ACC112 (cell line): ENCODE measurements at regions not wholly inside any gene's neighbourhood (a gene's known extent, or its start where the extent isn't known, plus 50 kb on each side); places are given as distances from the start of the nearest gene placed in this dataset.

Experiments
- H2AFZ ChIP-seq: fragments of 200-600 bp; sonication (generic); one replicate; pipeline ENCODE4 v1.6.0; 2017; ENCODE audit warnings: antibody characterized with exemption, low read length; ENCODE audit not compliant: unreplicated experiment
- H3K27ac ChIP-seq: fragments of 200-600 bp; sonication (generic); 2 replicates; pipeline ENCODE4 v1.5.1; 2014; ENCODE audit warnings: low read depth, mild to moderate bottlenecking, antibody characterized with exemption, low read length, moderate library complexity
- H3K27me3 ChIP-seq: fragments of 200-600 bp; sonication (generic); 2 replicates; pipeline ENCODE4 v1.6.1; 2014; ENCODE audit warnings: mild to moderate bottlenecking, antibody characterized with exemption, low read length, moderate library complexity, mixed read lengths; ENCODE audit not compliant: insufficient read depth
- H3K36me3 ChIP-seq: fragments of 200-600 bp; sonication (generic); 2 replicates; pipeline ENCODE4 v1.6.1; 2016; ENCODE audit warnings: mild to moderate bottlenecking, antibody characterized with exemption, low read length, moderate library complexity, mixed read lengths; ENCODE audit not compliant: insufficient read depth
- H3K4me1 ChIP-seq: fragments of 200-600 bp; sonication (generic); one replicate; pipeline ENCODE4 v1.6.1; 2016; ENCODE audit warnings: low read length, mixed read lengths; ENCODE audit not compliant: insufficient read depth, unreplicated experiment, control insufficient read depth
- H3K4me3 ChIP-seq: fragments of 200-600 bp; sonication (generic); 2 replicates; pipeline ENCODE4 v1.5.1; 2014; ENCODE audit warnings: mild to moderate bottlenecking, low read depth, low read length
- H3K79me2 ChIP-seq: fragments of 200-600 bp; sonication (generic); one replicate; pipeline ENCODE4 v1.6.0; 2016; ENCODE audit warnings: low read length; ENCODE audit not compliant: control insufficient read depth, unreplicated experiment, insufficient read depth

DNA sequence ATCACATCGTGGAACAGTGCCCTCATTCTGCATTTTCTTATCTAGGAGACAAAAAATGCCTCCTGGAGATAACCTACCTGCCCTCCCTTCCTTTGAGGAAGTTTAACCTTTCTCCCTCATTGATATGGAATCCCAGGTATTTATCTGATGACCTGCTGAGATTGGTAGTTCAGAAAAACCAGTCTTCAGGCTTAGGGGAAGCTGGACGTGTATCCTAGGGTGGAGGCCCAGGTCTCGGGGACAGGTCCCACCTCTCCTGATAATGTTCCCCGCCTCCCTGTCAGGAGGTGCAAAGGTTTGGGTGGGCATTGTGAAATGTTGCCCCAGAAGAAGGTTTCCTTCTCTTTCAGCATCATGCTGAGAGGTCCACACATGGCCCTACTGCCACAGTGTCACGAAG is 186.9 kb upstream of the NAV2 start:
- Histone ChIP-seq H3K27ac (no peak overlapping the region), H3K27me3 (no peaks in the 10 kb centered on the region), H3K4me1 (no peaks in the 10 kb centered on the region), H3K4me3 (no peak overlapping the region), H3K79me2 (peaks cover 59% of the 10 kb centered on the region), H2AFZ (no peak overlapping the region), H3K36me3 (no peaks in the 10 kb centered on the region)

DNA sequence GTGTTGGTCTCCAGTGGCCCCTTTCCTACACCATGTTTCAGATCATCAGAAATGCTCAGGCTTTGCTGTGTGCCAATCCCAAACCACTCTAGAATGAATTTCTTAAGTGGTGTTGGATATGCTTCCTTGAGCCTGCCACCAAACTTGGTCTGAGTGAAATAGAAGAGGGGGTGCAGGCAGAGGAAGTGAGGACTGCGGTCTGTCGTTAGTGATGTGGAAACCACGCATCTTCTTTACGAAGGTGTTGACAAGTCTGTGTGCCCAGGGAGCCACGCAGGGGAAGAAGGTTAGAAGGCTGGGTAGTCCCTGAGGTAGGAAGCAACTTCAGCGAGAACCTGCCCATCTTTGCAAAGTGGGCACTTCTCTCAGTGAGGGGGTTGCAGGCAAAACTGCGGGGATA is 187.4 kb upstream of the NAV2 start:
- H3K4me3 ChIP-seq = no peak overlapping the region
- no peaks in the 10 kb centered on the region for H3K4me1 ChIP-seq
- H3K36me3 ChIP-seq = no peaks in the 10 kb centered on the region
- H3K79me2 ChIP-seq = peaks cover 56% of the 10 kb centered on the region
- H3K27me3 ChIP-seq = no peaks in the 10 kb centered on the region
- no peak overlapping the region for H2AFZ ChIP-seq
- H3K27ac ChIP-seq = no peak overlapping the region

DNA sequence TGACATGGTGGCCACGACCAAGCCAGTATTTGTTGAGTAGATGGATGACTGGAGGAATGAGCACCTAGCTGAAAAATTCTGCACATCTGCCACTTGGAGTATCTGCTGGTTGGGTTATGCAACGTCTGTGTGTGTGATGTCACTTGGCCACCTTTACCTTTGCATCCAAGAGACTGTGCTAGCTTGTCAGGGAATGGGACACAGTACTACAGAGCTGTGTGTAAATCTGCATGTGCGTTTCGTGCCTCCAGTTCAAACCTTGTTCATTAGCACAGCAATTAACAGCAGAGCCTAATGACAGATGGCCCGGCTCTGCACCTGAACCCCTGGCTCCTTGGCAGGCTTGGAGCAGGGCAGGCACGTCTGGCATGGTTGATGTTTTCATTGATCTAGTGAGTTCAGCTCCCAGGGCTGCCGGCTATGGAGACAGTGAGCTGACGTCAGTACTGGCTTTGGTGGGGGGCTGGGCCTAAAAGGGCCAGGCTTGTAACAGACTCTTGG is 188.4 kb upstream of the NAV2 start:
- Histone ChIP-seq H3K27me3 (no peaks in the 10 kb centered on the region), H3K79me2 (peaks cover 55% of the 10 kb centered on the region), H3K4me1 (no peaks in the 10 kb centered on the region), H3K36me3 (no peaks in the 10 kb centered on the region), H3K27ac (no peak overlapping the region), H3K4me3 (no peak overlapping the region), H2AFZ (no peak overlapping the region)

DNA sequence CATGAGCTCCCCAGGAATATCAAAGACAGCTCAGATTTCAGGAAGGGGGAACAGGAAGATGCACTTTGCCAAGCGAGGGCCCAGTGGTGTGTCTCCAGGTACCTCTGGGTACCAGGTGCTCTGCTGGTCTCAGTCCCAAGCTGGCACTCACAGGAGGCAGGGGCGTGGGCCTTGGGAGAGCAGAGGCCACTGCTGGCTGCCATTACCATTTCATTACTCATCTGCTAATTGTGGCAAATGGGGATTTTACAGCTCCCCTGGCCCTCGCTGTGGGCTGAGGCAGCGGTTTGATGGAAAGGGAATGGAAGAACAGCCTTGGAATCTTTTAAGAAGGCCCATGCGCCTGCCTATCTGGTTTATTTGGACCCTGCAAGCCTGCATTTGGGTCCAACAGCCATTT is 192.0 kb upstream of the NAV2 start:
- no peaks in the 10 kb centered on the region for H3K27me3 ChIP-seq
- H2AFZ ChIP-seq = no peak overlapping the region
- H3K79me2 ChIP-seq = peaks cover 45% of the 10 kb centered on the region
- peaks cover 5% of the 10 kb centered on the region for H3K4me1 ChIP-seq
- no peak overlapping the region for H3K4me3 ChIP-seq
- no peaks in the 10 kb centered on the region for H3K36me3 ChIP-seq
- no peak overlapping the region for H3K27ac ChIP-seq

DNA sequence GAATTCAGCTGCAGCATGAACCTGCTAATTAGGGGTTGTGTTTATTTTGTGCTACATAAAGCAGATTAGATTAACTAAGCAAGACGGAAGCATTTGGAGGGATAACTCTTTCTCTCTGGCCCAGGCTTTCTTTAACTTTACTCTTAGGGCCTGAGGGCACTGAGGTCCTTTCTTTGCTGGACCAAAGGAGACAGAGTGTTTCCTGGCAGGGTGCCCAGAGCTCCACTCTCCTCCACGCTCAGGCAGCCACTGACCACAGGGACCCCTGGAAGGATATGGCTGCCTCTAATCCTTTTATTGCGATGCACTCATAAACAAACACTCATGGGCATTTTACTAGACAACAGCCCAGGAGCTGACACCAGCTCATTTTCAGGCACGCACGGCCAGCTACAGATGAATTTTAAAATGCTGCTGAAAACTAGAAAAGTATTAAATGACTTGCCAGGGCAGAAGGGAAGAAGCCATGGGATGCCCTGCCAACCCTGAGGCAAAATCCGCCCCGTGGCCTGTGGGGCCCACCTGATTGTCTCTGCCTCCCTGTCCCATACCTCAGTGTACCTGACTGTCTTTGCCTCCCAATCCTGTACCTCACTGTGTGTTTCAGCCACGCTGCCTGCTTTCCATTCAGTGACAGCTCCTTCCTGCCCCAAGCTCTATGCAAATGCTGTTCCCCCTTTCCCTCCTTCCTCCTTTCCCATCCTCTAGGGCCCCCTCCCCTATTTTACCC is 192.6 kb upstream of the NAV2 start:
- Histone ChIP-seq H3K79me2 (peaks cover 43% of the 10 kb centered on the region), H2AFZ (no peak overlapping the region), H3K36me3 (no peaks in the 10 kb centered on the region), H3K27me3 (no peaks in the 10 kb centered on the region), H3K27ac (no peak overlapping the region), H3K4me1 (peaks cover 5% of the 10 kb centered on the region), H3K4me3 (no peak overlapping the region)

DNA sequence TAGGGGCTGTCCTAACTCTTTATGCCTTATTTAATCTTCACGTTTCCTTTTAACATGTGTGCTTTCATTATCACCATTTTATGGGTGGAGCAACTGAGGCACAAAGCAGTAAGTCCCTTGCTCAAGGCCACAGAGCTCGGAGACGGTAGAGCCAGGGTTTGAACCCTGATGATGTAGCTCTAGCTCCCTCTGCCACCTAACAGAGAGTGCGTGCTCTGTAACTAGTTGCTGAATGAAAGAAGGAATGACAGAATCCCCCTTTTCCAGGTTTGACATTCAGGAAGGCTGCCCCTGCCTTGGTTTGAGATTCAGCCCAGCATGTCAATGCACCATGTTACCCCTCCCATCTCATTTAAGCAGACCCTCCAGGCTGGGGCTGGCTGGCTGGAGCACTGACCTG is 193.3 kb upstream of the NAV2 start:
- H3K27ac ChIP-seq = no peak overlapping the region
- peaks cover 43% of the 10 kb centered on the region for H3K79me2 ChIP-seq
- H3K36me3 ChIP-seq = no peaks in the 10 kb centered on the region
- no peaks in the 10 kb centered on the region for H3K27me3 ChIP-seq
- no peak overlapping the region for H3K4me3 ChIP-seq
- no peak overlapping the region for H2AFZ ChIP-seq
- peaks cover 5% of the 10 kb centered on the region for H3K4me1 ChIP-seq

DNA sequence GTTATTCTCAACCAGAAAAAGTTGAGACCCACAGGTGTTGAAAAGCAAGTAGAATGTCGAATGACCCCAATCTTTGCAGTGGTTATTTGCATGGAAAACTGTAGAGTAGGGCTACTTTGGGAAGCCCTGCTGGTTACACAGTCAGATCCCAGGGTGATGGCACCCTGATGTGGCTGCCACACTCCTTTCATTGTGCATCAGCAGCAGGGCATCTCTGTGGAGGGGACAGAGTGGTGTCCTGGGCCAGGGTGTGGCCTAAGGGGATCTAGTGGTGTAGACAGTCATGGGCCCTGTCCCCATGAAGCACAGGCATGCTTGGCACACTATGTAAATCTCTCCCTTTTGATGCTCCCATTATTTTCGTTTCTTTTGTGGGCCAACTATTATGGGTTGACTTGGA is 199.4 kb upstream of the NAV2 start:
- H3K36me3 ChIP-seq = no peaks in the 10 kb centered on the region
- no peak overlapping the region for H3K27ac ChIP-seq
- peaks cover 41% of the 10 kb centered on the region for H3K79me2 ChIP-seq
- H3K4me1 ChIP-seq = peaks cover 56% of the 10 kb centered on the region
- no peak overlapping the region for H3K4me3 ChIP-seq
- no peaks in the 10 kb centered on the region for H3K27me3 ChIP-seq
- H2AFZ ChIP-seq = no peak overlapping the region

DNA sequence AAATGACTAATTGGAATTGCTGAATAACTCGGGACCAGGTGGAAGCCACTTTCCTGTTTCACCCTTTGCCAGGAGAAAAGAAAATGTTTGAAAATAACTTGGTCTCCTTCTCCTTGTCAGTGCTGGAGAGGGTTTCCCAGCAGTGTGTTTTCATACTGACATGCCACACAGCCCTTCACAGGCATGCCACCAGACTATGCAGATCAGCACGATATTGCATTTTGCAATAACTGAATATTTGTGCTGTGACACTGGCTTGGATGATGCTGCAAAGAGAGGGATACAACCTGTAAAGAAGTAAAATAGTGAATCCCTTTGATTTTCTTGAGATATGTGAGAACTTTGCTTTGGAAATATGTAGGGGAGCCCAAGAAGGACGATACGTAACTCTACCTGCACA is 200.0 kb upstream of the NAV2 start:
- H3K27me3 ChIP-seq = no peaks in the 10 kb centered on the region
- H3K4me1 ChIP-seq = peaks cover 62% of the 10 kb centered on the region
- no peak overlapping the region; the same call in 1 of the 2 replicates for H3K27ac ChIP-seq
- H3K79me2 ChIP-seq = peaks cover 45% of the 10 kb centered on the region
- H3K4me3 ChIP-seq = no peak overlapping the region
- no peak overlapping the region for H2AFZ ChIP-seq
- no peaks in the 10 kb centered on the region for H3K36me3 ChIP-seq

DNA sequence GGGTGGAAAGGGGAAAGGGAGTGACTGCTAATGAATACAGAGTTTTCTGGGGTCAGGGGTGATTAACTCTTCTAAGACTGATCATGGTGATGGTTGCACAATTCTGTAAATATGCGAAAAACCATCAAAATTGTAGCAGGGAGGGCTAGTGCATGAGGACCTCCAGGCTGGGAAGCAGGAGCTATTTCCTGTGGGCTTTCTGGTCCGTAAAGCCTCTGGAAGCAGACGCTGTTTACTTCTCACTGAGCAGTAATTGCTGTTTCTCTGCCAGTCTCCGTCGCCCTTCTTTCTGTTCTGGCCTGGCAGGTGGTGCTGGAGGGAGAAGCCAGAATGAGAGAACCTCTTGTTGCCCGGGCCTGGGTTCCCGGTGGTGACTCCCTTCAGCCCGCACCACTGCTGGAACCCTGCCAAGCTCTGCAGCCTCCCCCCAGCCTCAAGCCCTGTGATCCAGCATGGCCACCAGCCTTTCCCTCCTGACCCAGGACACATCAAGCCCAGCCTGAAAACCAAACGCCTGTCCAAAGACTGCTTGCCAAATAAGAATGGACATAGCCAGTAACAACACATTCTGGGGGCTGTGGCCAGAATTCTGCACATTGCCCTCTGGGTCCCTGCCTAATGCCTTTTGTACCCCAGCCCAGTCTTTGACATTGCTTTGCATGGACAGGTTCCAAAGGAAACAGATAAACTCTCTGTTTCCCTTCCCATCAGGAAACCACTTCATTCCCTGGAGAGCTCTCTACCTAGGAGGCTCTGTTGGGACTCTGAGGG is 201.0 kb upstream of the NAV2 start:
- Histone ChIP-seq H3K27ac (peak overlapping the region; percentile 47), H3K27me3 (no peaks in the 10 kb centered on the region), H3K79me2 (peaks cover 52% of the 10 kb centered on the region)

DNA sequence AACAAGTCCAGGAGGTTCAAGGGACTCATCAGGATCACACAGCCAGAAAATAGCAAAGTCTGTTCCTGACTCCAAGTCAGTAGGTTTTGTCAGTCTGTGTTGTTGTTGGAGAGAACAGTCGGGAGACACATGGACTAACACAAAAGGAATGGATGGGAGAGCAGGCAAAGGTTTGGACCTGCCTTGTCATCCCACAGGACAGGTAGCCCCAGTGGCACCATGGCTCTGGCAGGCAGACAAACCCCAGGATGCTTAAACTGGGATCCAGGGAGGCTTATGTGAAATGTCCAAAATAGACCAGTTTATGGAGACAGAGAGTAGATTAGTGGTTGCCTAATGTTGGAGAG is 201.6 kb upstream of the NAV2 start:
- Histone ChIP-seq H2AFZ (no peak overlapping the region), H3K79me2 (peaks cover 57% of the 10 kb centered on the region), H3K4me3 (peak overlapping the region; percentile 33; the same call in 1 of the 2 replicates), H3K27me3 (no peaks in the 10 kb centered on the region), H3K4me1 (peaks cover 68% of the 10 kb centered on the region), H3K36me3 (no peaks in the 10 kb centered on the region), H3K27ac (peak overlapping the region; percentile 47)

More for the DNA sequence above, 201.0 kb upstream of the NAV2 start:
- Histone ChIP-seq H3K4me1 (peaks cover 71% of the 10 kb centered on the region), H3K4me3 (peak overlapping the region; percentile 33; the same call in 1 of the 2 replicates), H2AFZ (no peak overlapping the region), H3K36me3 (no peaks in the 10 kb centered on the region)

DNA sequence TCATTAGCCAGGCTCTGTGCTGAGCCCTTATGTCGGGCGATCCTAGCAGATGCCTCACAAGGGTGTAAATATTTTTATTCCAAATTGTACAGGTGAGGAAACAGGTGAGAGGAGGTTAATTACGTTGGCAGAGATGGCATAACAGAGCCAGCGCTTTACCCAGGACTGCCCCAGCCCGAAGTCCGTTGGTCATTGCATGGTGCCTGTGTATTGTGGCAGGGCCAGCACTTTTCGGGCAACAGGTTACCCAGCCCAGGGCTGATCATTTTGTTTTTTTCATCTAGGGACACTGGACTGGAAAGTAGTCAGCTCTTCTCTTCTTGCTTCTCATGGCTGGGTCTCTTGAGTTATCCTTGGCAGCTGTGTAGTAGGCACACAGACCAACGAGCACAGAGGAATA is 202.2 kb upstream of the NAV2 start:
- Histone ChIP-seq H3K36me3 (no peaks in the 10 kb centered on the region), H3K27me3 (no peaks in the 10 kb centered on the region), H3K79me2 (peaks cover 63% of the 10 kb centered on the region), H2AFZ (no peak overlapping the region), H3K27ac (peak overlapping the region; percentile 47), H3K4me3 (no peak overlapping the region), H3K4me1 (peaks cover 66% of the 10 kb centered on the region)
